HG03025 (cell line): ENCODE measurements at regions not wholly inside any gene's neighbourhood (a gene's known extent, or its start where the extent isn't known, plus 50 kb on each side); places are given as distances from the start of the nearest gene placed in this dataset.

Source experiments
- ATAC-seq: cut with Tn5 transposase; IDR thresholded peaks from one replicate; pipeline ENCODE4 v1.9.1; 2021; ENCODE audit warnings: mild to moderate bottlenecking, moderate library complexity; ENCODE audit not compliant: unreplicated experiment, low FRiP score

DNA sequence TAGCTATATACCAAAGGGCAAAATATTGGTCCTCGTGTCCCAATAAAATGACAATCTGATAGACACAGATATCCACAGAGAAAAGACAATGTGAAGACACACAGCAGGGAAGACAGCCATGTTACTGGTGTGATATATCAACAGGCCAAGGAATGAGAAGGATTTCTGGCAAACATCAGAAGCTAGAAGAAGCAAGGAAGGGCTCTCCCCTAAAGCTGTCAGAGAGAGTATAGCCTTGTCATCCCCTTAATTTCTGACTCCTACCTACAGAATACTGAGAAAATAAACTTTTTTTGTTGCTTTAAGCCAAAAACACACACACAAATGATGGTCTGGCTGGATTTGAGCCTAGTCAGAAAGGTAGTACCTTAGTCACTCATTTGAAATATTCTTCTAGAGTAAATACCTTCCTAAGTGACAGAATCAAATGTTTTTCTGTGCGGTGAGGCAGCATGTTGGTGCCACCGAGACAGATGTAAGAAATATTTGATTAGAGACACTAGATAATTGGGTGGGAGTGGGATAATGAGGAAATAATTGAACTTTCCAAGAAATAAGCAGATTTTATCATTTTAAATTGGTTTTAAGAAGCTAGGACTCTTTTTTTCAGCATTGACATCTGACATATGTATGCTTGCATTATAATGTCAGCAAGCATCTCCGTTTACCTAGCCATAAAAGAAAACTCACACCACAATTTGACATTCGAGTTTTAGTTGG, 123.4 kb upstream of the TFAP2D start:
- ATAC-seq, result no peak

DNA sequence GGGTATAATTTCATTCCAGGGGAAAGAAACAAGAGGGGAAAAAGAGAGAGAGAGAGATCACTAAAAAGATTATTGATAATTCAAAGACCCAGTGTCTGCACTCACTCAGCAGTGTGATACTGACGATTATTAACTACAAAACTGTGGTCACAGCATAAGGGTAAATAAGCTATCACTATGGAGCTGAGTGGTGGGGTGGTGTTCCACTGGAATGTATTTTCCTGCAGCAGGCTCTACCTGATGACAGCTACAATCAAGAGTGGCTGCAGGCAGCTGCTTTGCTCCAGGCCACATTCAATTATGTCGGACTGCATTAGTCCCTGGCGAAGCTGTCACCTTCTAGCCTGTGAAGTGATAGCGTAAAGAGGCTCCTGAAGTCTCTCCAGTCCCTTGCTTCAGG, 122.2 kb upstream of the TFAP2D start:
- ATAC-seq, result no peak

DNA sequence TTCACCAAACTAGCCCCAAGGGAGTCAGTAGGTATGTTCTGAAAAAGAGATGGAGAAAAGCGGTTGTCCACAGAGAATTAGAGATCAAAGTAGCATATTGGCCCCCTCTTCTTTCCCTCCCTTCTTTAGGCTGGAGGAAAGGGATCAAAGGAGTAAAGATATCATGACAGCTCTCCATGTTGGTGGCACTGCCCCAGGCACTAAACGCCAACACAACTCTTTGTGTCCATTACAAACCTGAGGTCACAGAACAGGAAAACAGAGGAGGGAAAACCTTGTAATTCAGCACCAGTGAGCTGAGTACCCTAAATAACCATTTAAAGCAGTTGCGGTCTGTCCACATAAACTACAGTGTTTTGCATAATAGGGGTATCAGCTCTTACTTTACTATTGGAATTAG, 113.0 kb upstream of the TFAP2D start:
- no peak for ATAC-seq

DNA sequence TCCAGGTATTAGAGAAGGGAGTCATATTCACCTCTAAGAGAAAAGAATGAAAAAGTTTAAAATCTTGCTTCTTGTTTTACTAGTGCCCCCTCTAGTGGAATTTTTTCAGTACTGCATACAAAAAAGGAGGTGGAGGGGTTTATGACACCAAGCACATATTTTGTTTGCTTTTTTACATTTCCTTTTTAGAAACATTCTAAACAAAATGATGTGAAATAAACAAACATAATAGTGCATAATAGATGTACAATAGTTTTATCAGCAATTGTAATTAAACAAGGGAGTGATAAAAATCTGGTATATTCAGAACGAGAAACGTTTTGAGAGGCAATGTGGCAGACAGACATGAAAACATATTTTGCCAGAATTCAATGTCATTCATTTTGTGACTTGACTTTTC, 111.0 kb upstream of the TFAP2D start:
- no peak for ATAC-seq

DNA sequence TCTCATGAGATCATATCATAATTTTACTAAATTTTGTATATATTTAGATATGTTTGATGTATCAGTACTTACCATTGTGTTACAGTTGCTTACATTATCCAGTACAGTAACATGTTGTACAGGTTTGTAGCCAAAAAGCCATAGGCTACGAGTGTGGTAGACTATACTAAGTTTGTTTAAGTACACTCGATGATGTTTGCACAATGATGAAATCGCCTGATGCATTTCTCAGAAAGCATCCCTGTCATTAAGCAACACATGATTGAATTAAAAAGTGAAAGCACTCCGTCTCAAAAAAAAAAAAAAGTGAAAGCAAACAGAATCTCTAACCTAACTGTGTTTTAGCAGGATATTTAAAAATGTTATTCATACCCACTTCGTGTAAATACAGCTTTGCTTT, 104.9 kb upstream of the TFAP2D start:
- no peak for ATAC-seq

DNA sequence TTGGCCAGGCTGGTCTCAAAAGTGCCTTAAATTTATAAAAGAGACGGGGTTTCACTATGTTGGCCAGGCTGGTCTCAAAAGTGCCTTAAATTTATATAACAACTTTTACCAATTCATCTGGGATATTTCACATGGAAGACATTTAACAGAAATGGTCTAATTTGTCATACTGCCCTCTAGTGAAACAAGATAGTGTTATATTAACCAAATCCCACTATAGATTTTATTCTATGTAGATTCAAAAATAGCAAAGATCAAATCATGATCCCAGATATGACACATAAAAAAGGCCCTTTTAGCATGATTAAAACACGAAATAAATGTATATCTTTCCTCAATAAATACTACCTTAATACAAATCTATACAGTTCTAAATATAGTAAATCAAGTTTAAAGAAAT, 102.8 kb upstream of the TFAP2D start:
- no peak for ATAC-seq

DNA sequence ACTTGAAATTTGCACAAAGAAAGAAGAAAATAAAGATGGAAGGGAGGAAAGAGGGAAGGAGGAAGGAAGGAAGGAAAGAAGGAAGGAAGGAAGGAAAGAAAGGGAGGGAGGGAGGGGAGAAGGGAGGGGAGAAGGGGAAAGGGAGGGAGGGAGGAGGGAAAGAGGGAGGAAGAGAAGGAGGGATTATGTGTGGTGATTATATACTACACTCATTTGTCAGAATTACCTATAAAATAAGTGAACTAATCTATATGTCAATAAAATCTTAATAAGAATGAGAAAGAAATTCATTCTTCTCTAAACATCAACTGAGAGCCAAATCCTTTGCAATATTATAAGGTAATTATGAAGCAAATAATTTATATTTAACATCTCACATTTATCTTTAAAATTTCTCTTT, 77.9 kb upstream of the TFAP2D start:
- no peak for ATAC-seq

DNA sequence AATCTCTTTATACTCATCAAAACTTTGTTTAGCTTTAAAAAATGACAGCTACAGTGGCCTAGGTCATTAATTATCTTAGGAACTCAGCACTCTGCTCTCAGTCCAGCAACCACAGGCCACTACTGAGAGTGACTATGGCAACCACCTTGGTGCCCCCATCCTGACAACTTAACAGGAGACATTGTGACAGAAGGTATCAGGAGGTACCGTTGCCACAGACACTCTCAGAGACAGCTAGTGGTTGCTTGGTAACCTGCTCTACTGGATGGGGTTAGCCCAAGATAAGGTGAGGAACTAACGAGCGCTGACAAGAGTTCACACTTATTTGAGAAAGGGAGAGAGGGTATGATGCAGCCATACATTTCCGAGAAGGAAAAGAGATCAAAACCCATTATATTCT, 76.1 kb upstream of the TFAP2D start:
- no peak for ATAC-seq

DNA sequence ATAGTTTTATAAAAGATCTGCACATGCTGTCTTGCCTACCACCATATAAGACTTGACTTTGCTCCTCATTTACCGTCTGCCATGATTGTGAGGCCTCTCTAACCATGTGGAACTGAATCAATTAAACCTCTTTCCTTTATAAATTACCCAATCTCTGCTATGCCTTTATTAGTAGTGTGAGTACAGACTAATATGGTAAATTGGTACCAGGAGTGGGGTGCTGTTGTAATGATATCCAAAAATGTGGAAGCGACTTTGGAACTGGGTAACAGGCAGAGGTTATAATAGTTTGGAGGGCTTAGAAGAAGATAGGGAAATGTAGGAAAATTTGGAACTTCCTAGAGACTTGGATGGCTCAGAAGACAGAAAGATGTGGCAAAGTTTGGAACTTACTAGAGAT, 64.2 kb upstream of the TFAP2D start:
- no peak for ATAC-seq

DNA sequence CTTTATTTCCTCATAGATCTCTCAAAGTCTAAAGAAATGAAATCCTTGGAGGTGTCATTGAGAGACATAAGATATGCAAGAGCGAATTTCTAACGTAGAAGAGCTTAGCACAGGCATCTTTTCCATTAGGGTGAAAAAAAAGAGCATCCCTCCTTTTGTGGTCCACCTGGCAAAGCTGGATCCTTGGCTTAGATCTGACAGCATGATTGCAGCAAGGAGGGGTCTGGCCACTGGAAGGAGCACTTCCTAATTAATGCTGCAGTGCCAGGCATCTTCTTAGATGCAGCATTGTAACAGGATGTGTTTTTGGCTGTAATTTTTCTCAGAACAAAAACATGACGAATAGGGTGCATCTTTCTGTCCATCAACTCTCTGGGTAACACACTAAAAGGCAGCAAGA, 60.1 kb upstream of the TFAP2D start:
- ATAC-seq, result no peak

DNA sequence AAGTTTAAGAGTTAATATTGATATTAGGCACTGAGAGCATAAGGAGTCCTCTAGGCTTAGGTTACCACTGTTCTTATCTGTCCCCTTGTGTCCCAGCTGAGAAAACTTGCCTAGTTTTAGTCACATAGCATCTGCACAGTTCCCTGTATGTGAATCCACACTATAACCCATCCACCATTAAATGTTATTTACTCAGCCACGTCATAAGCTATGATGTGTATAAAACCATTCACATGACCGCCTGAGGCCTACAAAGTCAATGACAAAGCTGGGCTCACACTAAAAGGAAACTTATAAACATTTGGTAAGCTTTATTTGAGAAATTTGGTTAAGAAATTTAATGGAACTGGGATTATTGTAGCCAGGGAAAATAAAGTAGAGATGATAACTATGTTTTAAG, 59.2 kb upstream of the TFAP2D start:
- no peak for ATAC-seq

DNA sequence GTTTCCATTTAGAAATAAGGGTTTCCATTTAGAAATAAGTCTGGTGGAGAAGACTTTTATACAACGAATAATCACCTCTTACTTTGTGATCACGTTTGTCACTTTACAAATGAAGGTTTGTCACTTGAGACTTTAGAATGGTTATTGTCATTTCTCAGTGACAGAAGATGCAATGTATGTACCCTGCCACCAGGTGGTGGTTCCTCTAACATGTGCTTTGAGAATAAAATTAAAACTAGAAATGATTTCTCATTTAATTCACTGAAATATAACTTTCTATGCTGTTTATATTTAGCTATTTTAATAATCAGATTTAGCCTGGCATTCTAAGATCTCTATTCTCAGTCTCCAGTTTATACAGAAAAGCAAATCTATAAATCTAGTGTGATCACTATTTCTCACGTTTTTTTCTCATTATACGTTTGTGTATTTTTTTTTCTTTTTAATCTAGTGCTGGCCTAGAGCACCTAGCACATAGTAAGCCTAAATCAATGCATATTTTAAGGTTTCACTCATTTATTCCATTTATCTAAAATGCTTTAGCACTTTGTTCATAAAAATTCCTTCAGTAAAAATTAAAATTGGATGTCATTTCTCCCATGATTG, 57.4 kb upstream of the TFAP2D start:
- peak; percentile 51 for ATAC-seq

DNA sequence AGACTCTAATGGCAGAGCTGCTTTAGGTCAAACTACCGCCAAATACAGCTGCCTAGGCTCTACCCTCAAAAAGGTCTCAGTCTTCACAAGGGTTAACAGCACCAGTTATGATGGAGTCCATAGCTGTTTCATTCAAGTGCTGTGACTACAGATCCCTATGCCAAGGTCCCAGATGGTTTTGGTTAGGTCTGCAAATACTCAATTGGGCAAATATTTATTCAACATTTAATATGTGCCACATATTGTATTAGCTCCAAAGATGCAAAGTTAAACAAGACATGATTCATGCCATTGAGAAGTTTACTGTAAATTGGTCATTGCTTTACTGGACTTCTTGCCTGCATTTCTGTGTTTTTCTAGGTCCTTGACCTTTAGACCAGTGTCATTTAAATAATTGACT, 55.8 kb upstream of the TFAP2D start:
- ATAC-seq, result no peak

DNA sequence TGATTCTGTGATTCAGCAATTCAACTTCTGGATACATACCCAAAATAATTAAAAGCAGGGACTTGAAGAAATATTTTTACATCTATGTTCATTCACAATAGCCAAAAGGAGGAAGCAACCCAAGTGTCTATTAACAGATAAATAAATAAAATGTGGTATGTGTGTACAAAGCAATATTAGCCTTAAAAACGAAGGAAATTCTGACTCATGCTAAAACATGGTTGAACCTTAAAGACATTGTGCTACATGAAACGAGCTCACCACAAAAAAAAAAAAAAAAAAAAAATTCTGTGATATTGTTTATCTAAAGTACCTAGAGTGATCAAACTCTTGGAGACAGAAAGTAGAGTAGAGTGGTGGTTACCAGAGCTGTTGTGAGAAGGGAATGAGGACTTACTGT, 54.8 kb upstream of the TFAP2D start:
- ATAC-seq, result no peak

DNA sequence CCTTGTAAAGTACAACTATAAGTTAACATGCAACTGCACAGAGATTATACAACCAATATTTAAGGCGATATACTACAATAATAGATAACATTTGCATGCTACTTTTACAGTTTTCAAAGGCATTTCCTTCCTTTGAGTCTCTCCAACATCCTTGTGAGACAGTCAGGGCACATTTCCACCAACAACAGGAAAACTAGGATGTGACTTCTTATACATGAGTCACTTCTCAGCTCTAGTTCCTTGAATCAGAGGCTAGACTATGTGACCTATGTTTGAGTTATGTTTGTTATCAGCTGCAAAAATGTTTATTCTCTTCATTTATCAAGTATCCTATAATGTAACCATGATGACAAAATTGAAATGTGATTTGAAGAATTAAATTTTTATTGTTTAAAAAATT, 51.7 kb upstream of the TFAP2D start:
- ATAC-seq, result no peak
